AG08396 (cell line): ENCODE measurements at regions not wholly inside any gene's neighbourhood (a gene's known extent, or its start where the extent isn't known, plus 50 kb on each side); places are given as distances from the start of the nearest gene placed in this dataset.
A peak's percentile ranks its signal among the peaks of the same experiment; 100 is the strongest.
"Not testable (repeated sequence)": the region's sequence is repeated elsewhere in the genome, so short reads cannot be mapped to it uniquely, and the experiment has no call there.

Experiments used
- DNase-seq: peaks from one replicate; pipeline ENCODE4 v3.0.0; 2012; ENCODE audit warnings: low spot score, mixed read lengths

- DNase-seq: no peak
Measured at GRCh38 chr2:146392186-146392585, 1452.6 kb upstream of the ACVR2A start.

- no peak for DNase-seq
Measured at GRCh38 chr2:146388757-146389156, 1456.1 kb upstream of the ACVR2A start.

- DNase-seq: no peak
Measured at GRCh38 chr2:146386096-146386495, 1458.7 kb upstream of the ACVR2A start.

GRCh38 chr2:146385031-146385430, 1459.8 kb upstream of the ACVR2A start:
- no peak for DNase-seq

- DNase-seq: no peak
Measured at GRCh38 chr2:146376511-146377064, 1468.2 kb upstream of the ACVR2A start.

- DNase-seq: no peak
Measured at GRCh38 chr2:146374505-146374904, 1470.3 kb upstream of the ACVR2A start.

- not testable (repeated sequence) for DNase-seq
Measured at GRCh38 chr2:146371364-146371763, 1473.5 kb upstream of the ACVR2A start.

GRCh38 chr2:146370826-146371225, 1474.0 kb upstream of the ACVR2A start:
- DNase-seq: no peak

GRCh38 chr2:146366276-146366675, 1478.6 kb upstream of the ACVR2A start:
- DNase-seq: no peak

- DNase-seq: no peak
Measured at GRCh38 chr2:146365041-146365440, 1479.8 kb upstream of the ACVR2A start.

- no peak for DNase-seq
Measured at GRCh38 chr2:146363731-146364130, 1481.1 kb upstream of the ACVR2A start.

- no peak for DNase-seq
Measured at GRCh38 chr2:146351689-146352088, 1493.1 kb upstream of the ACVR2A start.

- no peak for DNase-seq
Measured at GRCh38 chr2:146349334-146349733, 1495.5 kb upstream of the ACVR2A start.

- DNase-seq: no peak
Measured at GRCh38 chr2:146324951-146325350, 1519.9 kb upstream of the ACVR2A start.

- DNase-seq: no peak
Measured at GRCh38 chr2:146323564-146323963, 1521.3 kb upstream of the ACVR2A start.

- no peak for DNase-seq
Measured at GRCh38 chr2:146321175-146321574, 1523.7 kb upstream of the ACVR2A start.

- peak; percentile 1 for DNase-seq
Measured at GRCh38 chr2:146317959-146318358, 1526.9 kb upstream of the ACVR2A start.

GRCh38 chr2:146312899-146313298, 1531.9 kb upstream of the ACVR2A start:
- DNase-seq: peak; percentile 2

- DNase-seq: no peak
Measured at GRCh38 chr2:146305164-146305563, 1539.7 kb upstream of the ACVR2A start.

GRCh38 chr2:146301287-146301686, 1543.5 kb upstream of the ACVR2A start:
- no peak for DNase-seq

- no peak for DNase-seq
Measured at GRCh38 chr2:146295080-146295670, 1549.7 kb upstream of the ACVR2A start.

- no peak for DNase-seq
Measured at GRCh38 chr2:146287281-146287680, 1557.5 kb upstream of the ACVR2A start.

GRCh38 chr2:146278881-146279280, 1565.9 kb upstream of the ACVR2A start:
- no peak for DNase-seq

GRCh38 chr2:146271131-146271831, 1573.5 kb upstream of the ACVR2A start:
- no peak for DNase-seq
